ENCODE measurements at regions not wholly inside any gene's neighbourhood (a gene's known extent, or its start where the extent isn't known, plus 50 kb on each side); places are given as distances from the start of the nearest gene placed in this dataset.
"Not testable (repeated sequence)": the region's sequence is repeated elsewhere in the genome, so short reads cannot be mapped to it uniquely, and the experiment has no call there.

DNA sequence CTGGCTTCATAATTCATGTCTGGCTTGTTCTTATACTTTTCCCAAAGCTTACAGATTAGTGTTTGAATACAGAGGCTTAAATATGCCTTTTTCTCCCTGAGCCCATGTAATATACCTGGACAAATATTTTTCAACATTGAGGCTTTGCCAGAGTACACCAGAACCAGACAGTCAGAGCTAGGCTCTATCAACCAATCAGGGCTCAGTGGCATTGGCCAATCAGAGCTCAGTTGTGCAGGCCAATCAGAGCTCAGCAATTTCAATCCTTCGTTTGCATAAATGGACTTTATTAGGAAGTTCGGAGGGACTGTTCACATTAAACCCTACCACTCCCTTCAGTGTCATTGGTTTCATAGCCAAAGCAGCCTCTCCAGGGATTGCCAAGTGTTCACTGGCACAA lies 51.2 kb upstream of the TMSB15B start:
- DNase-seq (ENCODE audit: low read depth): no peak
- TF ChIP-seq, protein P1, sequence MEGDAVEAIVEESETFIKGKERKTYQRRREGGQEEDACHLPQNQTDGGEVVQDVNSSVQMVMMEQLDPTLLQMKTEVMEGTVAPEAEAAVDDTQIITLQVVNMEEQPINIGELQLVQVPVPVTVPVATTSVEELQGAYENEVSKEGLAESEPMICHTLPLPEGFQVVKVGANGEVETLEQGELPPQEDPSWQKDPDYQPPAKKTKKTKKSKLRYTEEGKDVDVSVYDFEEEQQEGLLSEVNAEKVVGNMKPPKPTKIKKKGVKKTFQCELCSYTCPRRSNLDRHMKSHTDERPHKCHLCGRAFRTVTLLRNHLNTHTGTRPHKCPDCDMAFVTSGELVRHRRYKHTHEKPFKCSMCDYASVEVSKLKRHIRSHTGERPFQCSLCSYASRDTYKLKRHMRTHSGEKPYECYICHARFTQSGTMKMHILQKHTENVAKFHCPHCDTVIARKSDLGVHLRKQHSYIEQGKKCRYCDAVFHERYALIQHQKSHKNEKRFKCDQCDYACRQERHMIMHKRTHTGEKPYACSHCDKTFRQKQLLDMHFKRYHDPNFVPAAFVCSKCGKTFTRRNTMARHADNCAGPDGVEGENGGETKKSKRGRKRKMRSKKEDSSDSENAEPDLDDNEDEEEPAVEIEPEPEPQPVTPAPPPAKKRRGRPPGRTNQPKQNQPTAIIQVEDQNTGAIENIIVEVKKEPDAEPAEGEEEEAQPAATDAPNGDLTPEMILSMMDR (IDR thresholded peaks at IDR 0.05; ENCODE audit: insufficient read depth, low read length, severe bottlenecking): no peak
- no peaks in the 10 kb centered on the region for H3K36me3 ChIP-seq (ENCODE audit: control insufficient read depth, insufficient read depth, low read length)
- no peak overlapping the region for H3K4me3 ChIP-seq (ENCODE audit: low read depth, low read length)
- no peaks in the 10 kb centered on the region for H3K27me3 ChIP-seq (ENCODE audit: control insufficient read depth, insufficient read depth, low read length)
- no peak for FAIRE-seq

- DNase-seq (ENCODE audit: low read depth): no peak
- no peaks in the 10 kb centered on the region for H3K36me3 ChIP-seq (ENCODE audit: control insufficient read depth, insufficient read depth, low read length)
- H3K27me3 ChIP-seq (ENCODE audit: control insufficient read depth, insufficient read depth, low read length): no peaks in the 10 kb centered on the region
- TF ChIP-seq, protein P1 (IDR thresholded peaks at IDR 0.05; ENCODE audit: insufficient read depth, low read length, severe bottlenecking): no peak
- FAIRE-seq: no peak
- no peak overlapping the region for H3K4me3 ChIP-seq (ENCODE audit: low read depth, low read length)
Measured at GRCh38 chrX:103910430-103910829, 52.0 kb upstream of the TMSB15B start.

- FAIRE-seq (no peak), DNase-seq (ENCODE audit: low read depth) (no peak)
- H3K4me3 ChIP-seq (ENCODE audit: low read depth, low read length): no peak overlapping the region
- TF ChIP-seq, protein P1 (IDR thresholded peaks at IDR 0.05; ENCODE audit: insufficient read depth, low read length, severe bottlenecking): no peak
- no peaks in the 10 kb centered on the region for H3K36me3 ChIP-seq (ENCODE audit: control insufficient read depth, insufficient read depth, low read length)
- no peaks in the 10 kb centered on the region for H3K27me3 ChIP-seq (ENCODE audit: control insufficient read depth, insufficient read depth, low read length)
Measured at GRCh38 chrX:103904301-103904700, 58.1 kb upstream of the TMSB15B start.

DNA sequence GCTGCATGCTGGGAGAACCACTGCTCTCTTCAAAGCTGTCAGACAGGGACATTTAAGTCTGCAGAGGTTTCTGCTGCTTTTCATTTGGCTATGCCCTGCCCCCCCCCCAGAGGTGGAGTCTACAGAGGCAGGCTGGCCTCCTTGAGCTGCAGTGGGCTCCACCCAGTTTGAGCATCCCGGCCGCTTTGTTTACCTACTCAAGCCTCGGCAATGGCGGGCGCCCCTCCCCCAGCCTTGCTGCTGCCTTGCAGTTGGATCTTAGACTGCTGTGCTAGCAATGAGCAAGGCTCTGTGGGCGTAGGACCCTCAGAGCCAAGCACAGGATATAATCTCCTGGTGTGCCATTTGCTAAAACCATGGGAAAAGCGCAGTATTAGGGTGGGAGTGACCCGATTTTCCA lies 59.8 kb upstream of the TMSB15B start:
- not testable (repeated sequence) for H3K27me3 ChIP-seq (ENCODE audit: control insufficient read depth, insufficient read depth, low read length); DNase-seq (ENCODE audit: low read depth); H3K36me3 ChIP-seq (ENCODE audit: control insufficient read depth, insufficient read depth, low read length); FAIRE-seq; H3K4me3 ChIP-seq (ENCODE audit: low read depth, low read length)

DNA sequence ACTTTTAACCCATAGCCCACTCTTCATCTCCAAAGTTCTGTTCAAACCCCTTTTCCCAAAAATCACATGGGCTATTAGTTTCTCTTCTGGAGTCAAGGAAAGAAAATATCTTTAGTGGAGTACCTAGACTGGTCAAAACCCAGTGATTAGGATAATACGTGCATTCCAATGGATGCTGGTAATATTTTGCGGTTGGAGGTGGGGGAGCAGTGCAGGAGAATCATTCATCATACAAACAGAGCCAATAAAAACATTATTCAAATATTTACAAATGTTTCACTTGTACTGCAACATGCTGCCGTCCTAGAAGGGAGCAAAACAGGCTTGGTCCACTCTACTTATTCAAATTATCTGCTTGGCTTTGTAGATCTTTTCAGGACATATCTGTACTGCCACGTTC lies 57.2 kb upstream of the RAB9B start:
- Histone ChIP-seq H3K27me3 (ENCODE audit: control insufficient read depth, insufficient read depth, low read length) (no peaks in the 10 kb centered on the region), H3K4me3 (ENCODE audit: low read depth, low read length) (no peak overlapping the region), H3K36me3 (ENCODE audit: control insufficient read depth, insufficient read depth, low read length) (no peaks in the 10 kb centered on the region)
- no peak for FAIRE-seq
- DNase-seq (ENCODE audit: low read depth): peak; percentile 5
- TF ChIP-seq, protein P1 (IDR thresholded peaks at IDR 0.05; ENCODE audit: insufficient read depth, low read length, severe bottlenecking): no peak

DNA sequence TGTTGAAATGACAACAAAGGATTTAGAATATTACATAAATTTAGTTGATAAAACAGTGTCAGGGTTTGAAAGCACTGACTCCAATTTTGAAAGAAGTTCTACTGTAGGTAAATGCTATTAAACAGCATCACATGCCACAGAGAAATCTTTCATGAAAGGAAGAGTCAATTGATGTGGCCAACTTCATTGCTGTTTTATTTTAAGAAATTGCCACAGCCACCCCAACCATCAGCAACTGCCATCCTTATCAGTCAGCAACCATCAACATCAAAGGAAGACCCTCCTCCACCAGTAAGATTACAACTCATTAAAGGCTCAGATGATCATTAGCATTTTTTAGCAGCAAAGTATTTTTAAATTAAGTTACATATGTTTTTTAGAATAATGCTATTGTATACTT lies 54.6 kb upstream of the RAB9B start:
- Histone ChIP-seq H3K4me3 (ENCODE audit: low read depth, low read length) (no peak overlapping the region), H3K27me3 (ENCODE audit: control insufficient read depth, insufficient read depth, low read length) (no peaks in the 10 kb centered on the region), H3K36me3 (ENCODE audit: control insufficient read depth, insufficient read depth, low read length) (no peaks in the 10 kb centered on the region)
- TF ChIP-seq, protein P1 (IDR thresholded peaks at IDR 0.05; ENCODE audit: insufficient read depth, low read length, severe bottlenecking): no peak
- FAIRE-seq: no peak
- no peak for DNase-seq (ENCODE audit: low read depth)

Data from bronchial epithelial cell (primary cell).